Left colon (tissue), 2 donors: ENCODE measurements at regions not wholly inside any gene's neighbourhood (a gene's known extent, or its start where the extent isn't known, plus 50 kb on each side); places are given as distances from the start of the nearest gene placed in this dataset.
"Not testable (repeated sequence)": the region's sequence is repeated elsewhere in the genome, so short reads cannot be mapped to it uniquely, and the experiment has no call there.

Experiments
- ATAC-seq: fragments of 200-7000 bp; cut with Tn5 transposase; one replicate; pipeline ENCODE4 v1.9.1; 2020; ENCODE audit warnings: mild to moderate bottlenecking, moderate library complexity
- DNase-seq, 2 donors: peaks; one replicate each; pipeline ENCODE4 v3.0.0-alpha.2; 2020
- intact Hi-C, 2 donors: fragments of 100-400 bp; cut with DNase I in 1 of 2; cut with micrococcal nuclease in 1 of 2; formaldehyde crosslinking; loops; one replicate each; pipeline versions ENCODE4 v1.11.2 to v1.14.0; 2022; cut with DNase I, micrococcal nuclease
- donor health status: DM: no; HTN: no; CAD: no.
- donor health status: DM: yes; HTN: yes; CAD: no.

GRCh38 chr17:74123866-74124444, 79.5 kb upstream of the RPL38 start:
- ATAC-seq (no peak), DNase-seq (no peak)
- intact Hi-C loops = no loop called here

- ATAC-seq = no peak
- intact Hi-C loops = no loop called here
- DNase-seq = no peak
Observed at GRCh38 chr17:74125156-74125555, 78.3 kb upstream of the RPL38 start.

GRCh38 chr17:74126179-74126900, 77.1 kb upstream of the RPL38 start:
- intact Hi-C loops = no loop called here
- DNase-seq = peak in 1 of 2 donors; percentile 6
- ATAC-seq = peak; percentile 78

- intact Hi-C loops = no loop called here
- ATAC-seq (no peak), DNase-seq (no peak)
Observed at GRCh38 chr17:74126959-74127358, 76.5 kb upstream of the RPL38 start.

GRCh38 chr17:74128456-74129211, 74.8 kb upstream of the RPL38 start:
- no peak for ATAC-seq
- no peak for DNase-seq

GRCh38 chr17:74129800-74130199, 73.7 kb upstream of the RPL38 start:
- intact Hi-C loops, ATAC-seq, DNase-seq: not testable (repeated sequence)

More at GRCh38 chr17:74128456-74129211, 74.8 kb upstream of the RPL38 start:
- intact Hi-C loops = no loop called here

- ATAC-seq (no peak), DNase-seq (no peak)
- intact Hi-C loops = no loop called here
Observed at GRCh38 chr17:74130276-74130675, 73.2 kb upstream of the RPL38 start.

GRCh38 chr17:74130841-74131240, 72.6 kb upstream of the RPL38 start:
- intact Hi-C loops = no loop called here
- DNase-seq = no peak
- no peak for ATAC-seq

- no peak for DNase-seq
- ATAC-seq = no peak
- intact Hi-C loops = no loop called here
Observed at GRCh38 chr17:74132354-74132753, 71.1 kb upstream of the RPL38 start.

GRCh38 chr17:74133740-74134139, 69.7 kb upstream of the RPL38 start:
- no peak for DNase-seq
- ATAC-seq = no peak
- intact Hi-C loops = no loop called here

- DNase-seq, intact Hi-C loops, ATAC-seq: not testable (repeated sequence)
Observed at GRCh38 chr17:74134234-74134633, 69.2 kb upstream of the RPL38 start.

GRCh38 chr17:74134991-74135390, 68.5 kb upstream of the RPL38 start:
- no peak for DNase-seq
- no peak for ATAC-seq
- intact Hi-C loops = no loop called here

- intact Hi-C loops = no loop called here
- no peak for ATAC-seq
- DNase-seq = no peak
Observed at GRCh38 chr17:74135391-74136167, 67.9 kb upstream of the RPL38 start.

GRCh38 chr17:74137416-74137815, 66.1 kb upstream of the RPL38 start:
- intact Hi-C loops = no loop called here
- DNase-seq (no peak), ATAC-seq (no peak)

GRCh38 chr17:74139120-74139519, 64.4 kb upstream of the RPL38 start:
- no peak for ATAC-seq
- intact Hi-C loops = no loop called here
- no peak for DNase-seq

GRCh38 chr17:74140282-74140681, 63.2 kb upstream of the RPL38 start:
- ATAC-seq (no peak), DNase-seq (no peak)
- intact Hi-C loops = no loop called here

GRCh38 chr17:74141612-74142011, 61.9 kb upstream of the RPL38 start:
- no peak for ATAC-seq
- DNase-seq = no peak
- intact Hi-C loops = no loop called here

- DNase-seq = not testable (repeated sequence)
Observed at GRCh38 chr17:74143318-74143717, 60.2 kb upstream of the RPL38 start.

GRCh38 chr17:74145756-74146155, 57.7 kb upstream of the RPL38 start:
- no peak for ATAC-seq
- no peak for DNase-seq
- intact Hi-C loops = no loop called here

More at GRCh38 chr17:74143318-74143717, 60.2 kb upstream of the RPL38 start:
- ATAC-seq, intact Hi-C loops: not testable (repeated sequence)
